Omental fat pad (tissue), 3 donors: ENCODE measurements at regions not wholly inside any gene's neighbourhood (a gene's known extent, or its start where the extent isn't known, plus 50 kb on each side); places are given as distances from the start of the nearest gene placed in this dataset.

Source experiments
- ATAC-seq: fragments of 150-250 bp; one replicate; pipeline ENCODE4 v1.9.1; 2016; ENCODE audit warnings: mild to moderate bottlenecking, moderate library complexity; ENCODE audit not compliant: low FRiP score
- DNase-seq: peaks from one replicate; pipeline ENCODE4 v3.0.0-alpha.2; 2019; ENCODE audit warnings: low spot score
- TF ChIP-seq, protein P1 (sequence below), 3 donors: fragments of 450-650 bp; IDR thresholded peaks; one replicate each; pipeline ENCODE4 v1.5.1; 2016 to 2017; ENCODE audit warnings: antibody characterized with exemption in 3 of 3, mild to moderate bottlenecking in 3 of 3, moderate library complexity in 2 of 3

DNA sequence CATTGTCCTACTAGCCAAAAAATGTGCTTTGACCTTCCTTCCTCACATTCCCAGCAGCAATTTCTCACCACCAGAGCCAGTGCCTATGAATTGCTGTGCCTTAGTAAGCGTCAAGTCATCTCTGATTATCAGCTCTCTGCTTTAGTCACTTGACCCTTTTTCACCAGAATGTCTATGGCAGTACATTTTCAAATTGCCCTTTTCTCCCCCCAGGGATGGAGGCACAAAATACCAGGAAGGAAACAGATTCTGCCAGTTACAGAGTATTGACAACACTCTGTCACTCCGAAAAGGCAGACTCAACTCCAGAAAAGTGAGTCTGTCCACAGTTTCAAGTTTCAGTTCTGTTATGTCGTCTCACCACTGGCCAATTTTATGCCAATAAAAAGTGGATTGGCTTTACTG lies 167.4 kb downstream of the TNFSF18 start:
- TF ChIP-seq, protein P1, sequence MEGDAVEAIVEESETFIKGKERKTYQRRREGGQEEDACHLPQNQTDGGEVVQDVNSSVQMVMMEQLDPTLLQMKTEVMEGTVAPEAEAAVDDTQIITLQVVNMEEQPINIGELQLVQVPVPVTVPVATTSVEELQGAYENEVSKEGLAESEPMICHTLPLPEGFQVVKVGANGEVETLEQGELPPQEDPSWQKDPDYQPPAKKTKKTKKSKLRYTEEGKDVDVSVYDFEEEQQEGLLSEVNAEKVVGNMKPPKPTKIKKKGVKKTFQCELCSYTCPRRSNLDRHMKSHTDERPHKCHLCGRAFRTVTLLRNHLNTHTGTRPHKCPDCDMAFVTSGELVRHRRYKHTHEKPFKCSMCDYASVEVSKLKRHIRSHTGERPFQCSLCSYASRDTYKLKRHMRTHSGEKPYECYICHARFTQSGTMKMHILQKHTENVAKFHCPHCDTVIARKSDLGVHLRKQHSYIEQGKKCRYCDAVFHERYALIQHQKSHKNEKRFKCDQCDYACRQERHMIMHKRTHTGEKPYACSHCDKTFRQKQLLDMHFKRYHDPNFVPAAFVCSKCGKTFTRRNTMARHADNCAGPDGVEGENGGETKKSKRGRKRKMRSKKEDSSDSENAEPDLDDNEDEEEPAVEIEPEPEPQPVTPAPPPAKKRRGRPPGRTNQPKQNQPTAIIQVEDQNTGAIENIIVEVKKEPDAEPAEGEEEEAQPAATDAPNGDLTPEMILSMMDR (IDR thresholded peaks at IDR 0.05) = no peak
- no peak for ATAC-seq
- no peak for DNase-seq

DNA sequence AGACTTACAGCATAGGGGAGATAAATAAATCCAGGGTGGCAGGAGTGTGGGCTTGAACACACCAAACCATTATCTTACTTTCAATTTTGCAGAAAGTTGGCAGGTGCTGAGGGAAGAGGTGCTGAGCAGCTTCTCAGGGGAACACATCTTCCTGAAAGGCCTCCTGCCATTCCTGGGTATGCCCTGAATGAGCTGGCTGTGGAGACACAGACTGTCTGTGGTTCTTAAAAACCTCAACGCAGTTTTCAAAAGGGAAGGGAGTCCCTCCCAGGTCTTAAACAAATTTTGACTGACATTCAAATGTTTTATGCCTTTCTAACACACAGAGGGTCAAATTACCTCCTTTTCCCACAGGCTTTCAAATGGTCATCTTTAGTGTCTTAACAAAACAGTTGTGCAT lies 166.9 kb downstream of the TNFSF18 start:
- no peak for DNase-seq
- TF ChIP-seq, protein P1 (IDR thresholded peaks at IDR 0.05) = no peak
- no peak for ATAC-seq

DNA sequence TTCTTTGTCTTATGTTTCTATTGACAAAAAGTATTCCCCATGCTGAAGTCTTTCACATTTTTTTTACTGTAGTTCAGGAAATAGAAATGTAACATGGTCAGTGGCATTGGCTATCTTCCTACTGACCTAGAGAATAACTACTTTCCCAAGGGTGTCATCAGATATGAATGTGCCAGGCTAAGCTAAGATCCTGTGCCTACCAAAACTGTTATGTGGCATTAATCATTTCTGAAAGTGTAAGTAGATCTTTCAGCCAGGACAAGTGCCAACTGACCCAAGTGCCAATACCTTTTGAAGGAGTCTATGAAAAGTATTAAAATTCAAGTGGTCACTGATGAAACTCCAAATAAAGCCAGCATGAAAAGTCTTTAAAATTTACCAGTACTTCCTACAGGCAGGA lies 165.3 kb downstream of the TNFSF18 start:
- DNase-seq (no peak), ATAC-seq (no peak)
- TF ChIP-seq, protein P1 (IDR thresholded peaks at IDR 0.05) = no peak

DNA sequence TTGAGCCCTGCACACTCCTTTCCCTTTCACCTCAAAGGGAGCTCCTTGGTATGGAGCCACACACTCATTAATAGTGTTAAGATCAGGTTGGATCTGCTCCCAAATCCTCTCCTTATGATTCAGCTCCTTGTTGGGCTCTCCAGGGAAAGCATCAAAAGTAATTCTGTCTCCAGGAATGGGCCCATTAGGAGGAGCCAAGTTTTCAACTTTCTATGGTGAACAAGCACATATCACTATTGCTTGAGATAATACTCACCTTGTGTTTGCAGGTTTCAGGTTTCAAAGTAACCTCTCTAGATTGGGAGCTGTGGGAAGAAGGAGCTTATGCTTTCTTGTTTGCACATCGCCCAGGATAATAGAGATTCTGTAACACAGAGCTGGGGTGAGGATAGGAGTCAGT lies 164.8 kb downstream of the TNFSF18 start:
- DNase-seq (no peak), ATAC-seq (peak; percentile 31)
- TF ChIP-seq, protein P1 (IDR thresholded peaks at IDR 0.05) = no peak

DNA sequence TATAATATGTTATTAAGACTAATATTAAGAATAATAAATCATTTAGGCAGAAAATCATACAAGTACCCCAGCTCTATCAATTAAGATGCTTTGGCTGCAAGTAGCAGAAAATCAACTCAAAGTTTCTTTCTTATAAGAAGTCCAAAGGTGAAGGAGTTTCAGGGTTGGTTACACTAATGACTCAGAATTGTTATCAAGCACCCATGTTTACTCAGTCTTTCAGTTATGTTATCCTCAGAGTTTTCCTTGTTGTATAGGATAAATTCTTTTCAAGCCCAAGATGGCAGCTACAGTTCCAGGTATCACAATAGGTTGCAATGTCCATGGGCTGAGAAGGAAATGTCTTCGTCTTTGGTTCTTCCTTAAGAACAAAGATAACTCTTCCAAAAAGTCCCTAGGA lies 163.6 kb downstream of the TNFSF18 start:
- DNase-seq = no peak
- ATAC-seq = no peak
- TF ChIP-seq, protein P1 (IDR thresholded peaks at IDR 0.05) = no peak

DNA sequence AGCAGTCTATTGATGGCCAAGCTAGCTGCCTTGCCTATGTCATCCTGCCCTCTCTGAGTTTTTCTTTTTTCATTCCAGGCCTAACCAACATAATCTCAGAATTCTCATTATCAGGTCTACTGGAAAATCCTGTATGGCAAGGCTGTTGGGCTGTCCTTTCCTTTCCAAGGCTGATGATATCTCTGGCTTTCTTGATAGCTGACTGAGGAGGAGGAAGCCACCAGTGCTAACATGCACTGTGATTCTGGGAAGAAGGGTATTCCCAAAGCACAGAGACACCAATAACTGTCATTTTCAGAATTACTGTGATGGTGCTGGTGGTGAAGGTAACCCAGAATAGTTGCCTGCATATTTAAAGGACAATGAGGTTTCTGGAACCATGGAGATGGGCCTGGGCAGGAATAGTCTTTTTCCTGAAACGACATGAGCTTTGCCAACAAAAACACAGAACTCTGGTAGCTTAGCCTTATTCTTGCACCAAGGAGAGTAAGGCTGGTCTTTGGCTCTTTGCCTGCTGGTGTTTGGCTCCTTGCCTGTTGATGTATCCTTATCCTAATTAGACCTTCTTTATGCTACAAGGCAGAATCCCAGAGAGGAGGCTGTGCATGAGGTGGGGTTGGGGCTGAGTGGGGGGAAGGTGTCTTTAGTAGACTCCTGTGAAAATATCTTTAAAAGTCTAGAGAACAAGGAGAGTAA lies 157.4 kb downstream of the TNFSF18 start:
- DNase-seq = no peak
- TF ChIP-seq, protein P1 (IDR thresholded peaks at IDR 0.05) = no peak

DNA sequence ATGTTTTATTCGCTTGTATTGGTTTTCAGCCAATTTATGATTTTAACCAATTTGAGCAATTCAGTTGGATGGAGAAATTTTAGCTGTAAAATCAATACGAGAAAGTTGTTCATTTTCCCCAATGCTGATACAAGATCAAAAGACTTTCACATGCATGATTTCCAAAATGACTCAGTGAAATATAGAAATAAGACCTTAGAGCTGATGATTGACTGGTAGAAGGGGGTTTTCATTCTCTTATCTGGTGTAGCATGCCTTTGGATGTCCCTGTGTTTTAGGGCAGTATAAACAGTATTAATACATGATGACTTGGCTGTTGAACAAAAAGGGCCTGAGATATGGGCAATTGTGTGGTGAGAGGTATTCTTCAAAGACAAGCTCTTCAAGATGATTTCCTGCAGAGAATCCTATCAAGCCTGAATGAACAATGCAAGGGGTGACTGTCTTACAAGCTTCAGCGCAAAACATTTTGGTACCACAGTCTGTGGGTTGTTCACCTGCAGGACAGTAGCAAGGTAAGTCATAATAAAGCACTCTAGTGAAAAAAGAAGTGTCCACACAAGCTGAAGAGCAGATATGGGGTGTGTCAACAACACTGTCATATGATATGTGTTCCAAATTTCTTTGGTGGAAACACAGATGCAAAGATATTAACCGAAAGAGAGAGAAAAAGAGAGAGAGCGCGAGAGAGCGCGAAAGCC lies 156.2 kb downstream of the TNFSF18 start:
- DNase-seq = no peak
- no peak for ATAC-seq
- TF ChIP-seq, protein P1 (IDR thresholded peaks at IDR 0.05) = no peak

More for the DNA sequence above, 157.4 kb downstream of the TNFSF18 start:
- ATAC-seq = no peak
